ENCODE measurements at regions not wholly inside any gene's neighbourhood (a gene's known extent, or its start where the extent isn't known, plus 50 kb on each side); places are given as distances from the start of the nearest gene placed in this dataset.

- no peak for DNase-seq
Measured at GRCh38 chr5:2902186-2902585, 150.7 kb upstream of the IRX2 start.

GRCh38 chr5:2901511-2901910 is 150.0 kb upstream of the IRX2 start:
- no peak for DNase-seq

- DNase-seq = no peak
Measured at GRCh38 chr5:2901096-2901495, 149.6 kb upstream of the IRX2 start.

GRCh38 chr5:2900360-2900759 is 148.9 kb upstream of the IRX2 start:
- DNase-seq = no peak

GRCh38 chr5:2899311-2899710 is 147.8 kb upstream of the IRX2 start:
- no peak for DNase-seq

GRCh38 chr5:2898661-2899060 is 147.2 kb upstream of the IRX2 start:
- DNase-seq = no peak

- DNase-seq = no peak
Measured at GRCh38 chr5:2897276-2897961, 145.9 kb upstream of the IRX2 start.

GRCh38 chr5:2896371-2897275 is 145.1 kb upstream of the IRX2 start:
- DNase-seq = no peak

- DNase-seq = no peak
Measured at GRCh38 chr5:2895876-2896275, 144.4 kb upstream of the IRX2 start.

GRCh38 chr5:2895196-2895595 is 143.7 kb upstream of the IRX2 start:
- no peak for DNase-seq

- DNase-seq = no peak
Measured at GRCh38 chr5:2894736-2895135, 143.3 kb upstream of the IRX2 start.

- no peak for DNase-seq
Measured at GRCh38 chr5:2894316-2894715, 142.8 kb upstream of the IRX2 start.

- DNase-seq = no peak
Measured at GRCh38 chr5:2892466-2893000, 141.1 kb upstream of the IRX2 start.

GRCh38 chr5:2891781-2892180 is 140.3 kb upstream of the IRX2 start:
- DNase-seq = no peak

GRCh38 chr5:2890011-2890410 is 138.5 kb upstream of the IRX2 start:
- DNase-seq = no peak

GRCh38 chr5:2888520-2889060 is 137.1 kb upstream of the IRX2 start:
- DNase-seq = no peak

- DNase-seq = peak; percentile 59
Measured at GRCh38 chr5:2887481-2888348, 136.2 kb upstream of the IRX2 start.

GRCh38 chr5:2886531-2886930 is 135.1 kb upstream of the IRX2 start:
- no peak for DNase-seq

- no peak for DNase-seq
Measured at GRCh38 chr5:2883771-2884170, 132.3 kb upstream of the IRX2 start.

- no peak for DNase-seq
Measured at GRCh38 chr5:2879701-2880100, 128.2 kb upstream of the IRX2 start.

GRCh38 chr5:2877522-2877921 is 126.0 kb upstream of the IRX2 start:
- no peak for DNase-seq

- no peak for DNase-seq
Measured at GRCh38 chr5:2876183-2876582, 124.7 kb upstream of the IRX2 start.

- no peak for DNase-seq
Measured at GRCh38 chr5:2874099-2874498, 122.6 kb upstream of the IRX2 start.
